IMR-90 (cell line): ENCODE measurements at regions not wholly inside any gene's neighbourhood (a gene's known extent, or its start where the extent isn't known, plus 50 kb on each side); places are given as distances from the start of the nearest gene placed in this dataset.
"Not testable (repeated sequence)": the region's sequence is repeated elsewhere in the genome, so short reads cannot be mapped to it uniquely, and the experiment has no call there.

Source experiments
- ATAC-seq: fragments of 200-7000 bp; cut with Tn5 transposase; 2 replicates; pipeline ENCODE4 v1.9.1; 2020; ENCODE audit warnings: low read depth, mild to moderate bottlenecking, moderate library complexity
- BruUV-seq: library from RNA; stranded (reverse); fragments of 400-500 nt; replicated peaks from 2 replicates; lab custom pipeline; 2021; lab: Mats Ljungman, UMichigan
- CTCF ChIA-PET: fragments of 300-600 bp; formaldehyde crosslinking; extraction: SDS; loops from one replicate; lab custom pipeline; 2021; ENCODE audit warnings: antibody characterized with exemption; lab: Yijun Ruan, JAX
- POLR2A ChIA-PET: fragments of 300-600 bp; sonication (Branson Sonifier 250); formaldehyde crosslinking; loops from one replicate; lab custom pipeline; 2022; ENCODE audit warnings: antibody characterized with exemption; ENCODE audit not compliant: unreplicated experiment; lab: Charles Lee
- DNase-seq: peaks from one replicate; pipeline ENCODE4 v3.0.0; 2013
- H2AFZ ChIP-seq: replicated peaks from 2 replicates; pipeline ENCODE3; 2013; ENCODE audit warnings: low read length, mild to moderate bottlenecking; ENCODE audit not compliant: poor library complexity
- H2AK5ac ChIP-seq: 2 replicates; pipeline ENCODE4 v1.6.1; 2013; ENCODE audit warnings: low read depth, low read length, inconsistent platforms
- H2AK9ac ChIP-seq: replicated peaks from 2 replicates; pipeline ENCODE3; 2013; ENCODE audit warnings: mild to moderate bottlenecking, low read depth, low read length, moderate library complexity; ENCODE audit not compliant: poor library complexity
- H2BK120ac ChIP-seq: 2 replicates; pipeline ENCODE4 v1.6.1; 2013; ENCODE audit warnings: low read depth, low read length, inconsistent platforms
- H2BK15ac ChIP-seq: 3 replicates; pipeline ENCODE4 v1.6.1; 2013; ENCODE audit warnings: low read depth, low read length, inconsistent platforms
- H2BK20ac ChIP-seq: 2 replicates; pipeline ENCODE4 v1.6.1; 2013; ENCODE audit warnings: low read depth, mild to moderate bottlenecking, inconsistent platforms, low read length, moderate library complexity
- H2BK5ac ChIP-seq: 2 replicates; pipeline ENCODE4 v1.6.1; 2013; ENCODE audit warnings: mild to moderate bottlenecking, low read depth, low read length, inconsistent platforms; ENCODE audit not compliant: poor library complexity, severe bottlenecking
- H3K14ac ChIP-seq: replicated peaks from 2 replicates; pipeline ENCODE4 v1.6.1; 2013; ENCODE audit warnings: low read depth, low read length, inconsistent platforms
- H3K18ac ChIP-seq: 2 replicates; pipeline ENCODE4 v1.6.1; 2013; ENCODE audit warnings: low read depth, low read length, control low read depth
- H3K23ac ChIP-seq: 2 replicates; pipeline ENCODE4 v1.6.1; 2013; ENCODE audit warnings: low read depth, low read length, inconsistent platforms
- H3K27ac ChIP-seq: 2 replicates; pipeline ENCODE4 v1.5.1; 2013; ENCODE audit warnings: mild to moderate bottlenecking, control low read depth, low read length; ENCODE audit not compliant: insufficient read depth
- H3K27me3 ChIP-seq: 2 replicates; pipeline ENCODE4 v1.6.1; 2013; ENCODE audit warnings: low read length; ENCODE audit not compliant: control insufficient read depth, insufficient read depth
- H3K36me3 ChIP-seq: 2 replicates; pipeline ENCODE4 v1.6.1; 2013; ENCODE audit warnings: low read length, mixed read lengths; ENCODE audit not compliant: control insufficient read depth, insufficient read depth
- H3K4ac ChIP-seq: 2 replicates; pipeline ENCODE4 v1.6.1; 2013; ENCODE audit warnings: low read depth, low read length, inconsistent platforms
- H3K4me1 ChIP-seq: 2 replicates; pipeline ENCODE4 v1.6.1; 2013; ENCODE audit warnings: low read length, mixed read lengths; ENCODE audit not compliant: control insufficient read depth, insufficient read depth
- H3K4me2 ChIP-seq: 2 replicates; pipeline ENCODE4 v1.6.1; 2013; ENCODE audit warnings: low read depth, mild to moderate bottlenecking, control low read depth, low read length, moderate library complexity
- H3K4me3 ChIP-seq: 2 replicates; pipeline ENCODE4 v1.5.1; 2013; ENCODE audit warnings: low read depth, mild to moderate bottlenecking, control low read depth, low read length, moderate library complexity; ENCODE audit not compliant: insufficient read depth
- H3K56ac ChIP-seq: 2 replicates; pipeline ENCODE4 v1.6.1; 2013; ENCODE audit warnings: low read length, inconsistent platforms; ENCODE audit not compliant: insufficient read depth; ENCODE audit errors: extremely low read depth
- H3K79me1 ChIP-seq, 2 experiments: 2 replicates each; pipeline ENCODE4 v1.6.1; 2013; ENCODE audit warnings: low read length in 2 of 2, inconsistent platforms in 1 of 2, low read depth in 1 of 2
- H3K9ac ChIP-seq: 2 replicates; pipeline ENCODE4 v1.6.1; 2013; ENCODE audit warnings: low read depth, low read length, control low read depth
- H3K9me1 ChIP-seq: 2 replicates; pipeline ENCODE4 v1.6.1; 2013; ENCODE audit warnings: low read length, inconsistent platforms; ENCODE audit not compliant: insufficient read depth
- H3K9me3 ChIP-seq: 2 replicates; pipeline ENCODE4 v1.6.1; 2013; ENCODE audit warnings: low read length; ENCODE audit not compliant: control insufficient read depth, insufficient read depth
- H4K20me1 ChIP-seq: 2 replicates; pipeline ENCODE4 v1.6.1; 2013; ENCODE audit warnings: low read length, inconsistent platforms; ENCODE audit not compliant: insufficient read depth
- H4K5ac ChIP-seq: 2 replicates; pipeline ENCODE4 v1.6.1; 2013; ENCODE audit warnings: mild to moderate bottlenecking, low read depth, low read length, control low read depth
- H4K8ac ChIP-seq, 2 experiments: 2 replicates each; pipeline ENCODE4 v1.6.1; 2013; ENCODE audit warnings: low read depth in 2 of 2, low read length in 2 of 2, control low read depth in 1 of 2, inconsistent platforms in 1 of 2
- H4K91ac ChIP-seq: 2 replicates; pipeline ENCODE4 v1.6.1; 2013; ENCODE audit warnings: low read depth, low read length, inconsistent platforms; ENCODE audit not compliant: insufficient read depth
- BHLHE40 ChIP-seq: fragments of 150-350 bp; IDR thresholded peaks from 2 replicates; pipeline ENCODE4 v1.6.1; 2016; ENCODE audit warnings: mild to moderate bottlenecking, low read depth, low read length
- MAFK ChIP-seq: IDR thresholded peaks from 2 replicates; pipeline ENCODE4 v1.6.1; 2012; ENCODE audit warnings: low read depth, low read length, improper control_type of control experiment
- MAZ ChIP-seq: IDR thresholded peaks from 2 replicates; pipeline ENCODE4 v1.6.1; 2012; ENCODE audit warnings: low read depth, mild to moderate bottlenecking, low read length, improper control_type of control experiment, moderate library complexity, borderline replicate concordance
- WGBS, 2 experiments: methylation state at CpG; one replicate each; pipeline versions ENCODE4 v1.1.5 to v1.1.7; 2013; ENCODE audit warnings: missing lambda C conversion rate in 2 of 2; ENCODE audit not compliant: insufficient read length in 1 of 2; ENCODE audit errors: extremely low coverage in 2 of 2; 5-methylcytosine and 5-hydroxymethylcytosine counted together
- dilution Hi-C: fragments of 300-500 bp; cut with HindIII; formaldehyde crosslinking; loops from one replicate; pipeline ENCODE4 v1.14.3; 2018; ENCODE audit warnings: low sequenced_read_pairs; ENCODE audit not compliant: unreplicated experiment
- in situ Hi-C: fragments of 300-500 bp; cut with MboI; formaldehyde crosslinking; loops from 3 replicates; pipeline ENCODE4 v1.14.3; 2019; ENCODE audit warnings: low sequenced_read_pairs, inconsistent platforms, mixed read lengths
- intact Hi-C: fragments of 100-400 bp; cut with micrococcal nuclease; formaldehyde crosslinking; loops from 2 replicates; pipeline ENCODE4 v1.10.0; 2022
- TF ChIP-seq, protein P1 (sequence below): conservative IDR thresholded peaks from 2 replicates; pipeline ENCODE4 v1.5.1; 2012; ENCODE audit warnings: mild to moderate bottlenecking, low read depth, low read length, improper control_type of control experiment

DNA sequence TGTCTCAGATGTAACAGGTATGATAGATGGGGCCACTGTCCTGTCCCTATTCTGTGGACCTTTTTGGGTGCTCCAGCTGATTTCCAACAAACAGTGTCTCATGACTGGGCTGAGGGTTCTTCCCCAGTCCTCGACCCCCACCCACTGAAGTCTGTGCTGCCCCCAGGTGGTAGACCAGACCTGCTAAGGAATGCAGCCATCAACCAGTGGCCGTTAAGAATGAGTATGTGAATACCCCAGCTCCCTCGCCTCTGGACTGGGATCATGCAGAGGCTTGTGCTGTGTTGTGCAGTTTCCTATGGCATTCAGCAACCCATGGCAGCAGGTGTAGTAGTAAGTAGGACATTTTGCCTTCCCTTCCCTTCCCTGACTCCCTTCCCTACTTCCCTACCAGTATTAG lies 183.1 kb upstream of the KAZN start:
- no peak for ATAC-seq
- Histone ChIP-seq H3K4me2 (no peak overlapping the region), H3K4me3 (no peak overlapping the region), H2AK9ac (no peak overlapping the region), H3K14ac (no peak overlapping the region), H2AK5ac (no peak overlapping the region; the same call in 1 of the 2 replicates), H3K36me3 (no peaks in the 10 kb centered on the region), H2BK15ac (no peak overlapping the region), H3K9me1 (no peaks in the 10 kb centered on the region), H3K27me3 (no peaks in the 10 kb centered on the region), H3K9me3 (no peaks in the 10 kb centered on the region), H3K4me1 (no peaks in the 10 kb centered on the region), H2BK5ac (no peak overlapping the region), H3K27ac (no peak overlapping the region), H4K5ac (no peak overlapping the region), H3K4ac (no peak overlapping the region), H3K23ac (no peak overlapping the region), H2AFZ (no peak overlapping the region), H3K56ac (no peak overlapping the region), H4K20me1 (no peaks in the 10 kb centered on the region), H2BK120ac (no peak overlapping the region), H2BK20ac (no peak overlapping the region), H3K79me1 (no peaks in the 10 kb centered on the region), H4K91ac (no peak overlapping the region), H4K8ac (no peak overlapping the region), H3K9ac (no peak overlapping the region), H3K18ac (no peak overlapping the region)
- ChIA-PET POLR2A (no interaction called here), CTCF (no interaction called here)
- TF ChIP-seq BHLHE40 (no peak), MAFK (no peak), MAZ (no peak)
- TF ChIP-seq, protein P1, sequence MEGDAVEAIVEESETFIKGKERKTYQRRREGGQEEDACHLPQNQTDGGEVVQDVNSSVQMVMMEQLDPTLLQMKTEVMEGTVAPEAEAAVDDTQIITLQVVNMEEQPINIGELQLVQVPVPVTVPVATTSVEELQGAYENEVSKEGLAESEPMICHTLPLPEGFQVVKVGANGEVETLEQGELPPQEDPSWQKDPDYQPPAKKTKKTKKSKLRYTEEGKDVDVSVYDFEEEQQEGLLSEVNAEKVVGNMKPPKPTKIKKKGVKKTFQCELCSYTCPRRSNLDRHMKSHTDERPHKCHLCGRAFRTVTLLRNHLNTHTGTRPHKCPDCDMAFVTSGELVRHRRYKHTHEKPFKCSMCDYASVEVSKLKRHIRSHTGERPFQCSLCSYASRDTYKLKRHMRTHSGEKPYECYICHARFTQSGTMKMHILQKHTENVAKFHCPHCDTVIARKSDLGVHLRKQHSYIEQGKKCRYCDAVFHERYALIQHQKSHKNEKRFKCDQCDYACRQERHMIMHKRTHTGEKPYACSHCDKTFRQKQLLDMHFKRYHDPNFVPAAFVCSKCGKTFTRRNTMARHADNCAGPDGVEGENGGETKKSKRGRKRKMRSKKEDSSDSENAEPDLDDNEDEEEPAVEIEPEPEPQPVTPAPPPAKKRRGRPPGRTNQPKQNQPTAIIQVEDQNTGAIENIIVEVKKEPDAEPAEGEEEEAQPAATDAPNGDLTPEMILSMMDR, result no peak
- dilution Hi-C loops (no loop called here), in situ Hi-C loops (no loop called here), intact Hi-C loops (no loop called here)
- WGBS, 2 experiments, result no CpG with 5 or more reads among the region's 3 CpGs
- BruUV-seq, result no TSS peak
- no peak for DNase-seq

DNA sequence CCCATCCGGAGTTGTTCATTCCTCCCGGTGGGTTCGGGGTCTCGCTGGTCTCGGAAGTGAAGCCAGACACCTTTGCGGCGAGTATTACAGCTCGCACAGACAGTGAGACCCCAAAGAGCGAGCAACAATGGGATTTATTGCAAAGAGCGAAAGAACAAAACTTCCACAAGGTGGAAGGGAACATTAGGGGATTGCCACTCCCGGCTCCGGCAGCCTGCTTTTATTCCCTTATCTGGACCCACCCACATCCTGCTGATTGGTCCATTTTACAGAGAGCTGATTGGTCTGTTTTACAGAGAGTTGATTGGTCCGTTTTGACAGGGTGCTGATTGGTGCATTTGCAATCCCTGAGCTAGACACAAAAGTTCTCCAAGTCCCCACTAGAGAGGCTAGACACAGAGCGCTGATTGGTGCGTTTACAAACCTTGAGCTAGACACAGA lies 178.7 kb upstream of the KAZN start:
- H3K4me3 ChIP-seq, H4K8ac ChIP-seq, H3K9ac ChIP-seq, H2AK9ac ChIP-seq, H2AK5ac ChIP-seq, H4K5ac ChIP-seq, H3K36me3 ChIP-seq, H3K9me3 ChIP-seq, H3K27ac ChIP-seq, H3K4me1 ChIP-seq, H4K20me1 ChIP-seq, H3K4ac ChIP-seq, in situ Hi-C loops, CTCF ChIA-PET, H2BK15ac ChIP-seq, H4K91ac ChIP-seq, H3K27me3 ChIP-seq, H3K79me1 ChIP-seq, H2AFZ ChIP-seq, DNase-seq, H2BK5ac ChIP-seq, H3K56ac ChIP-seq, H2BK20ac ChIP-seq, BruUV-seq, H3K23ac ChIP-seq, ATAC-seq, H3K14ac ChIP-seq, dilution Hi-C loops, POLR2A ChIA-PET, H2BK120ac ChIP-seq, H3K4me2 ChIP-seq, H3K18ac ChIP-seq, H3K9me1 ChIP-seq, intact Hi-C loops: not testable (repeated sequence)
- 100% methylated on average over 2 of the region's 15 CpGs; no CpG with 5 or more reads in 1 of the 2 experiments for WGBS, 2 experiments
